NCI-H1092 treated with DMSO at 0.1 percent for 48 hours (cell line): ENCODE measurements at regions not wholly inside any gene's neighbourhood (a gene's known extent, or its start where the extent isn't known, plus 50 kb on each side); places are given as distances from the start of the nearest gene placed in this dataset.

Experiments used
- DNase-seq: peaks from one replicate; lab custom pipeline; 2025; lab: John Stamatoyannopoulos, UW

DNA sequence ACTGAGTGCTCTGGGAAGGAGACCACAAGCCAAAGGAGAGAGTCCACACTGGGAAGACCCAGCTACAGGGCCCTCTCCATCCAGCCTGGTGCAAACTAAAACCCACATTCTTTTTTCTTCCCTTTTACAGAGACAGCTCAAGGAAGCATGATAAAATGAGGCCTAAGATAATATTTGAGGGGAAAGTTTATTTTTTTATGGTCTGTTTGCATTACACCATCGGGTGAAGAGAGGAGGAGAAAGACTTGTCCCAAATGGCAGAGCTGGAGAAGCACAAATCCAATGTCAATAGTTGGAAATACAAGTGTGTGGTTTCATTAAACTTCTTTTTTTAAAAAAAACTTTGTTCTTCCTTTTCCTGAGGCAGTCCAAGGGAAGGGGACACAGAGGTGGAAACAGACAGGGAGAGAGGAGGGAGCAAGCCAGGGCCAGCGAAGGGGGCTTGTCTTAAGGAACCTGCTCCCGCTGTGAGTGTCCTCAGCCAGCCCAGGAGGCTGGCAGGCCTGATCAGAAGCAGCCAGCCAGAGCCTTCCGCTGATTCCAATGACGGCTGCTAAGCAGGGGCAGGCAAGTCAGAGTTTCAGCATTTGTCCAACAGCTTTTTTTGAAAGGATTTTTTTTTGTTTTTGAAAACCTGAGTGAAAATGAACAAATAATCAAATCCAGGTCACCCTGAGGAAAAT, 203.8 kb upstream of the SIX2 start:
- DNase-seq = no peak

DNA sequence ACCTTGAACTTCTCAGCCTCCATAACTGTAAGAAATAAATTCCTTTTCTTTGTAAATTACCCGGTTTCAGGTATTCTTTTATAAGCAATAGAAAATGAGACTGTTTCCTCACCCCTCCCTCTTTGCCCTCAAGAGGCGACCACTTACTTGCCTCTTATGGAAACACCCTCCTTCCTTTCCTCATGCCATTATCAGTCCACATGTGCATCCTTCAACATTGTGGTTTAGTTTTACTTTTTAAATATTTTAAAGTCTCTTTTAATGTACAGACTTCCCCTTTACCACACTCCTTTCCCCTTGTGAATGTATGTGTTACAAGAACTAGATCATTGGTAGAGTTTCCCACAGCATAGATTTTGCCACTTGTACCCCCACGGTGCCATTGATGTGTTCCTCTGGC, 202.4 kb upstream of the SIX2 start:
- no peak for DNase-seq

DNA sequence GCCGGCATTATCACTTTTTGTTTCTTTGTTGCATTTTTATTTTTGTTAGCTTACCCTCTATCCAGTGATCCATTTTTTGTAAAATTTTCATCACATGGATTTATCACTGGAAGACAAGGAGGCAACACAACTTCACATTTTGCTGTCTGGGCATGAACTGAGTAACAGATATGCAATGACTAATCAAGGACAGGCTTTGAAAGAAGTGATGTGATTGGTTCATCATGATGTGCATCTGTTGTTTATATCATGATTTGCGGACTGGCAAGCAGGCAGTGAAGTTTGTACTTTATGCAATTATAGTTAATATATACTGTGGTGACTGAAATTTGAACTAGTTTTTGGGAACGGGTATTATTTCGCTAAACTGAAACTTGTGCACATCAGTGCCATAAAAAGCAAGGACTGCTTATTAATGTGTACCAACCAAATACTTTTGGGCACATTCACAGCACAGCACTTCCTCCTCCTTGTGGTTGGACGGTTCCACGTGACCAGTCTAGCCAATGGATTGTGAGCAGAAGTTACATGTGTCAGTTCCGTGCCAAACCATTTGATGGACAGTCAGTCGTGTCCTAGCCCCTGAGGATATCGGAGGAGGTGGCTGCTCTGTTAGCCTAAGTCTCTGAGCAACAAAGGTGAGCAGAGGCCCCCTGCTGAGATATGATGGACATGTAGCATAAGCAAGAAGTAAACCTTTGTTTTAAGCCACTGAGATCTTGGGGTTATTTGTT, 201.4 kb upstream of the SIX2 start:
- no peak for DNase-seq

DNA sequence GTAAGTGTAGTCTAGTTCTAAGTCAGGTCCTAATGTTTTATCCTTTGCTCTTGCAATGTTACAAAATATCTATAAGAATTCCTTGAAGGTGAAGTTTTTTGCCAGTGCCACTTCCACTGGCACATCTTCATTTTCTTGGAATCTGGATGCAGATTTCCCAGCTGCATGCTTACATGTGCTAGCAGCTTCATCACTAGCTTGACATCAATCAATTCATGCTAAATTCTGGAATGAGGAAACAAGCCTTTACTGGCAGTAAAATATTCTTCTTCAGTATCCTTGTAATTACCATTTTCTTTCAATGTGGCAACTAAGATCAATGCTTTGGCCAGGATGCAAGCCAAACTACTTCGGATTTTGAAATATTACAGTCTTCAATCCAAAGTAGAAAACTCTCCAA, 200.6 kb upstream of the SIX2 start:
- no peak for DNase-seq

DNA sequence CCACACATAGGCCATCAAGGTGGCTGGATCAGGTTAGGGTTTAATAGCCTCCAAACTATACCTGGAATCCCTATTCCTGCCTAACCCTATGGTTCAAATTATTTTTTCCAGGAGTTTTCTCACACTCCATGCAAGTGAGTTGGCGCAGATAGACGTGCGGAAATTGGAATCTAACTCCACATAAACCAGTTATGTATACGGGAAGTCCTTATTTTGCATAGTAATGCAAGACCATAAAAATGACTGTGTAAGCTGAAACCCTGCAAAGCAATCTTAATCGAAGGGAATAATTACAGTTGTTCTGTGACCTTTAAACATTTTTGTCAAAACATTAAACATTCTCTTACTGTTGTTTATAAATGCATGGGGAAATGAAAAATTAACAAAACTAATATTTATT, 200.1 kb upstream of the SIX2 start:
- DNase-seq = no peak

DNA sequence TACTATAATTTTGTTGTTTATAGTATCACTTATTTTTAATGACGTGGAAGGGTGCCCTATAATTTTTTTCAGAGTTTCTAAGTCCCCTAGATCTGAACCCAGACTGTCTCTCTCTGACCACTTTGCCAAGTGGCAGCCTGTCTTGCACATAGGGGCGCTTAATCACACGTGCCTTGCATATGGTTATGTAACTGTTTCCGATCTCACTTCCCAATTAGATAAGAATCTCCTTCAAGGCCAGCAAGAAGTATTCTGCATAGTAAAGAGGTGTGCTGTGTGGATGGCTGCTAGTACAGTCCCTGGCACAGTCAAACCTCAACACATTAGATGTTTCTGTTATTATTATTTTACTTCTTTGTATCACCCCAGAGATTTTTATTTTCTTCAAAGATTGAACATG, 197.8 kb upstream of the SIX2 start:
- no peak for DNase-seq

DNA sequence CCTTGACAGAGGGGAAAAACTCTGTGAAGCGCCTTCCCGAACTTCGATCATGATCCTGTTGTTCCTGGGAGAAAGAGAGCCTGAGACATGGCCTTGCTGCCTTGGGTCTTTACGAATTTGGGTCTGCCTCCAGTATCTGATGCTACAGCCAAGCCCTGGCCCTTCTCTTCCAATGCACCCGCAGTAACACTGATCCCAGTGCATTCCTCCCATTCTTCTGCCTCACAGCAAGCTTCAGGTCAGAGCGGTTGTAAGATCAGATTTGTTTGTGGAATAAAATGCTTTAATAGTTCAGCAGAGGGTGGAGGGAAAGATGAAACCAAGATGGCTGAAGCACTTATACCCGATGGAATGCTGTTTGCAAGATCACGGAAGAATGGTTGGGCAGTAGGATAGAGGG, 196.7 kb upstream of the SIX2 start:
- no peak for DNase-seq

DNA sequence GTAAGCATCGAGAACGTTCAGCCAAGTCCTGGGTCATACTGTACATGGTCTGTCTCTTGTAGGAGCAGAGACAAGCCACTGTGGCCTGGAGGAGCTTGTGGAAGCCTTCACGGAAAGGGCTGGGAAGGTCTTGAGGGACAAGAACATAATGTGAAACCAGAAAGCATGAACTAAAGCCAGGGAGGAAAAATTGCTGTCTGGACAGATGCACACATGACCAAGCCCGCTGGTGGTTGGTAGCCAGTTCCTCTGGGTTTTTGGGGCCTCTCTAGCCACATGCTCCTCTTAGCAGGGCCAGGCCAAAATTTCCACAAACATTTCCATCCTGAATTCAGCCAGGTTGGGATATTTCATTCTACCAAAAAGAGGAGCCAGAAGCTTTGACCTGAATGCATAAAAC, 196.2 kb upstream of the SIX2 start:
- DNase-seq = no peak

DNA sequence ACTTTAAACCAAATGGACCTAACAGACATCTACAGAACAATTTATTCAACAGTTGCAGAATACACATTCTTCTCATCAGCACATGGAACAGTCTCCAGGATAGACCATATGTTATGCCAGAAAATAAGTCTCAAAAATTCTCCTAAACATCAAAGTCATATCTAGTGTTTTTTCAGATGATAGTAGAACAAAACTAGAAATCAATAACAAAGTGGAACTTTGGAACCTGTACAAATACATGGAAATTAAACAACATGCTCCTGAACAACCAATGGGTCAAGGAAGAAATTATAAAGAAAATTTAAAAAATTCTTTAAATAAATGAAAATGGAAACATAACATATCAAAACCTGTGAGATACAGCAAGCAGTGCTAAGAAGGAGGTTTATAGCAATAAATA, 194.1 kb upstream of the SIX2 start:
- no peak for DNase-seq

DNA sequence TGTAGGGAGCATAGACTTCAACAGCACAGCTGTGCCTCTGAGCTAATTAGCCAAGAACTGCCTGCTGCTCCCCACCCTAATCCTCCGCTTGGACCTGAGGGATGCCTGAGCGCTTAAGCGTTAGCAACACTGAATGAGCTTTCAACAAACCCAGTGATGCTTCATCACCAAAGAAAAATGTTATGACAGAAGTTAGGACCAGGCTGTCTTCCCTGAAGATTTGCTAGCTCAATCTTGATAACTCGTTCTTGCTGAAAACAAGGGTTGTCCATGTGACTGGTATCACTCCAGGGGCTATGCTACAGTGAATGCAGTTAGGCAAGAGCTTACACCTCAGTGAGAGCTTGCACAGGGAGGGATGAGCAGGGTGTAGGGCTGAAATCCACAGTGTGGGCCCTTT, 190.7 kb upstream of the SIX2 start:
- no peak for DNase-seq

DNA sequence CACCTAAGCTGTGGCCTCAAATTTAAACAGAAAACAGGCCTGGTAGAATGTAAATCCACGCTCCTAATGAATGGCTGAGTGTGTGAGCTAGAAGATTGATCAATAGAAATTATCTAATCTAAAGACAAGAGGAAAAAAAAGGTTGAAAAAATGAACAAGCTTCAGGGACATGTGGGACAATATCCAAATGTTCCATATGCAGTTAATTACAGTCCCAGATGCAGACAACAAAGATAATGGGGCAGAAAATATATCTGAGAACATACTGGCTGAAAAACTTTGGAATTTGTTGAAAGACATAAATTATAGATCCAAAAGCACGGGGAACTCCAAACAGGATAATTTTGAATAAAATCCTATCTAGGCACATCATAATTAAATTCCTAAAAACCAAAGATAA, 186.7 kb upstream of the SIX2 start:
- no peak for DNase-seq

DNA sequence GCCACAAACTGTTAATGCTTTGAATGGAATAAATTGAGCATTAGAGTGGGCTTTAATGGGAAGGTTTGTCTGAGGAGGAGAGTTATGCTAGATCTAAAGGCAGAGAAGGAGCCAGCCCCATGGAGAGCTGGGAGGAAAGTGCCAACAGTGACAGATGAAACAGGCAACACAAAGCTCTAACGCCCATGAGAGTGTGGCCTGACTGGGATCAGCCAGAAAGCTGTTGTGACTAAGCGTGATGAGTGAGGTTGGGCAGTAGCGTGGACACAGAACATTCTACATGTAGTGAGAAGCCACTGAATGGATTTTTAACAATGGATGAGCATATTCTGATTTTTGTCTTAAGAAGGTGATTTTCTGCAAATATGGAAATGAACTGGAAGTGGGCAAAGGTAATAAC, 185.3 kb upstream of the SIX2 start:
- DNase-seq = no peak

DNA sequence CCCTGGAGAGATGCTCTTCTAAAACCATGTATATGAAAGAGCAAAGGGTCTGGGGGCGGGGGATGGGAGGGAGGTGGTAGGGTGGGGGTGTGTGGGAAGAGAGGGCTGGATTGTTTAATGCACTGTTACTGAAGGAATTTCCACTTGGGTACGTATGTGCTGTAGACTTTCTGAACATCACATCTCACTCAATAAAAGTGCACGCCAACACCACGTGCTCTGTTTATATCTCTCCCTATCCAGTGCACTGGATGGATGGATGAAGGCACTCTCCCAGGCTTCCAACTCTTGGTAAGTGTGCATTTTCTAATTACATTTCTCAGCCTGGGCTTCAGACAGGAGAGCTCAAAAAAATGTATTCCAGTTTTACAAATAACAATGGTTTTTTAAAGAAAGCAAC, 184.3 kb upstream of the SIX2 start:
- DNase-seq = no peak

DNA sequence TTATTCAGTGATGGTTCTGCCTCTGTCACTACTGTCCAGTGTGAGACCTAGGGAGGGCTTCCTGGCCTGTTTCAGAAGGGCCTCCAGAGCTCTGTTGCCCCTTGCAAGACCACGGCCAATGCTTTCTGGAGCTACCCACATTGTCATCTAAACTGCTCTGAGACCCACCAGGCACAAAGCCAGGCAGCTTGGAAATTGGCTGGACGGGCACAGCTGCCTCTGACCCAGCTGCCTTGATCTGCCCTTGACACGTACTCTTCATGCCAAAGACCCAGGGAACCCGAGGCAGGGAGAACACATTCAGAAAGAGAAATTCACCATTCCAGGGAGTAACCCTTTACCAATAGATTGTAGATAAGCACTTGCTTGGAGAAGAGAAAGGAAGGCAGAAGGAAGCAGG, 183.7 kb upstream of the SIX2 start:
- no peak for DNase-seq

DNA sequence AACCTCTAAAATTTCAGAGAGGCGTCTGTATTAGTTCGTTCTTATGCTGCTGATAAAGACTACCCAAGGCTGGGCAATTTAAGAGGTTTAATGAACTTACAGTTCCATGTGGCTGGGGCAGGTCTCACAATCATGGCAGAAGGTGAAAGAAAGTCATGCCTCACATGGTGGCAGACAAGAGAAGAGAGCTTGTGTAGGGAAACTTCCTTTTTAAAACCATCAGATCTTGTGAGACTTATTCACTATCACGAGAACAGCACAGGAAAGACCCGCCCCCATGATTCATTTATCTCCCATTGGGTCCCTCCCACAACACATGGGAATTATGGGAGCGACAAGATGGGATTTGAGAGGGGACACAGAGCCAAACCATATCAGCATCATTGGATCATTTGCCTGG, 183.2 kb upstream of the SIX2 start:
- no peak for DNase-seq

DNA sequence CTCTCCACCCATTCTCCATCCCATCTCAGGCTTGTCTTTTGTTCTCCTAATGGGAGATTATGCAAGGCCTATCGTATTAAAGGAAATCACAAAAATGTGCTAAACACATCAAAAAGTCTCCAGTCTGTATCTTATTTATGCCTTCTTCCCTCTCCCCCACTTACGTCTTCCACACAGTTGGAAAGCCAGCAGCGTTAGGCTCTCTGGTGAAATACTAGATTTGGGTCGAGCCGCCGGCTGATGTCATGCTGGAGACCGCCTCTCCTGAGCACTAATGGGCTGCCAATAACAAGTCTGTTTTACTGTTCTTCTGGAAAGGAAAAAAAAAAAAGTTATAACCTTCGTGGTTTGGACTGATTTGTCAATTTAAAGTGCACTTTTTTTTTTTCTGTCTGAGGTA, 182.7 kb upstream of the SIX2 start:
- DNase-seq = no peak

DNA sequence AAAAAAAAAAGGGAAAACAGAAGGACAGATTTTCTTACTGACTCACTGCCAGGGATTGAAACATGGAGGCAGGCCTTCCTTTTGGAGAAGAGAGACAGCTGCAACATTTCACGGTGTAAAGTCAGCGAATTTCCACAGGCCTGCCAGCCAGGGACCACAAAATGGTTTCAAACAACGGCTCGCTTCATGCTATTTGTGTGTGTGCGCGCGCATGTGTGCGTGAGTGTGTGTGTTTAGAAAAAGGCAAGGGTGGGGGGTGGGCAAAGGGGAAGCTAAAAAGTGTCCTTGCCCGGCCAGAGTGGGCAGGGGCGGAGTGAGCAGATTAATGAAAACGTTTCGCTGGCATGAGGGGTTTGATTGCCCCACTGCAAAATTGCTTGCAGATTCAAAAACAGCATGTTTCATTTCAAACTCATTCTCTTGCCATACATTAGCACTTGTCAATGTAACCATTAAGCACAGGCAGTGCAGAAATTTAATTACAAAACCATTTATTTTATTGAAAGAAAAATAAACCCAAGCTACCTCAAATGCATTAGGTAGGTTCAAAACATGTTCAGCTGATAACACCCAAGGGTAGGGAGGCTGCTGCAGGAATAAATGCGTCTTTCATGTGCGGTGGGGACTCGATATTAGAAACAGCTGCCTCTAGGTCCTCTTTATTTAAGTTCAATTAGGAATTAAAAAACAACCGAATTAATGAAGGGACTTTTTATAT, 182.1 kb upstream of the SIX2 start:
- no peak for DNase-seq

DNA sequence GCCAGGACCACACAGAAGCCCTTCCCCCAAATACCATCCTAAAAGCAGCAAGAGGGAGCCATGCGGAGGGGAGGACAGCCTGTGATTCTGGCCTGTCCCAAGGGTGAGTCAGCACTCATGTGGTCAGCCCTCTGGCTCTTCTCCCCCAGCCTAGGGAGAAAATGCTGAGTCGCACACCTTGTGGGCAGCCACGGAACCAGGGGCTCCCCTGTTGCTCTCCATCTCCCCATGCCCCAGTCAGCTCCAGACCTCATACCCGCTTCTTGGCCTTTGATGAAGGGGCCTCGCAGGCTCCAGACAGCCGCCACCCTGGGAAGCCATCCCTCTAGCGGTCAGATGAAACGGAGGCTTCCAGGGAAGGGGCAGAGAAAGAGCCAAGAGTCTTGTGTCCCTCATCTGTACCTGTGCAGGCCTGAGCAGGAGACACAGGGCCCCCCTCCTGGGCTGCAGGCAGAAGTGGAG, 181.3 kb upstream of the SIX2 start:
- no peak for DNase-seq

DNA sequence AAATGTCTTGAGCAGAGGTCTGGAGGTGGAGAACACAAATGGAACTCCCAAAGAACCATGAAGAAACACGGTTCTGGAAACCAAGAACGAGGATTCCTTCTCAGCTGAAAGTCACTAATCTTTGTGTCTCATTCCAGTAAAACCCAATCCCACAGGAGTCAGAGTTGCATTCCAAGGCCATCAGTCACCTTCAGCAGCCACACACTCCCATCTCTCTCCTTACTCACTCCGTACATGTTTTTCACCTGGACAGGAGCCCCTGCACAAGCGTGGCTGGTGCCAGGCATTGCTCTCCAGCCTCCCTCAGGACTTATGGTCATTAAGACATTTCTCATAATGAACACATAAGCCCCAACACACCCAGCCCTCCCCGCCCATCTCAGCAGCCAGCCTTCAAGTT, 175.4 kb upstream of the SIX2 start:
- no peak for DNase-seq

DNA sequence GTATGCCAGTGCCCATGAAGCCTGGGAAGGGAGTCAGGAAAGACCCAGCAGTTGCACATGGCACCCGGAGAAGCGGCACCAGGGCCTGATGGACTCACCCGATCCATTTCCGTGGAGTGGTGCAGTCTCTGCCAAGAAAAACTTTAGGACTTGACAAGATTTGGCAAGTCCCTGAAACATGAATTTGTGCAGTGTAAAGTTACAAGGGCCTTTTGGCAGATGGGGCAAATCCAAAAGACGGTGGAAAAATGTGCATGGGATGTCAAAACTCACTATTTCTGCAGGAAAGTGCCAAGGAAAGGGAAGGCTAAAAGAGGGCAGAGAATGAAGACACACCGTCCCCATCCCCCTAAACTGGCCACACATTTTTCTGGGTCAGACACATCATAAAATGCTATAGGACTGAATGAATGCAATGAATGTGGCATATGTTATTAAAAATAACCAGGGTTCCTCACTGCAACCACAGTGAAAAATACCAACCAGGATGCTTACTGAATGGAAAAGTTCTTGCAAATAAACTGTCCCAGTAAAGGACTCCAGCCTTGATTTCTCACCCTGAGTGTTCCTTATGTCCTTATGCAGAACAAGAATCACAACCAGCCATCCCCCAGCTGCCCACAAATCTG, 173.5 kb upstream of the SIX2 start:
- DNase-seq = no peak

DNA sequence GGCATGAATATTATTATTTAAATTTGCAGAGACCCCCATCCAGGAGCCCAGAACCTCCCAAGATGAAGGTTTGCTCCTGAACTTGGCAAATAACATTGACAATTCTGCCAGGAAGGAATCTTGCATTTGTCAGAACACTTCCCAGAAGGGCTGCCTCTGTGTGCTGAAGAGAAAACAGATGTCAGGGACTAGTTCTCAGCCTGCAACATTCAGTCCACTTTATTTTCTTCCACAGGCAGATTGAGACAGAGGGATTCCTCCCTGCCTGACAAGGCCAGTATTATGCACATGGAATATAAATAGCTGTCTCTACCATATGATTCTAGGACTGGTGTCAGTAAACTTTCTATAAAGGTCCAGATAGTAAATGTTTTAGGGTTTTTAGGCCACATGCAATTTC, 171.5 kb upstream of the SIX2 start:
- DNase-seq = no peak

DNA sequence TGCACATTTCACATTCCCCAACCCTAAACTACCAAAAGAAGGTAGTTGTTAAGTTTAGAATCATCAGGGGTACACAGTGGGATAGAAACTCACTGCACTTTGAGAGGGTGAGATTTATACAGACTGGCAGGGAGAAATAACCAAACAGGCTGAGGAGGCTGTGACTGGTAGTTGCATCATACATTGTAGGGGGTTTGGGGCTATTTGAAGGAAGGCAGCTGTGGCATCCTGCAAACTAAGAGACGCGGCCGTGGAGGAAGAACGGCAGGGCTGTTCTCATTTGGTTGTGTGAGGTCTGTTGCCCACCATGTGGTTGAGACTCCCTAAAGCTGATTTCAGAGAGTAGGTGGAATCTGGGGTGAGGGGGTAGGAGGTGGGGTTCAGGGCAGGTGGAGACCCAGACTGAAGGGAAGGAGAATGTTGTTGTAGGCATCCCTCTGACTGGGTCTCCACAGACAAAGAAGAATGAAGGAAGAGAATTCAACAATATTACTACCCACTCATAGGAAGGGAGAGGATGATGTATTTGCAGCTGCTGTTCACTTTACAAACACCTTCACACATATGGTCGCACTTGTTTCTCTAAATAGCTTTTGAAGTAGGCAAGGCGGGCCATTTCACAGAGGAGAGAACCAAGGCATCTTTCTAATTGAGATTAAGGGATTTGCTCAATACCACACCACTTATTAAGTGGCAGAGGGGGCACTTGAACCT, 170.9 kb upstream of the SIX2 start:
- no peak for DNase-seq
